Suprapubic skin (tissue), 4 donors: ENCODE measurements at regions not wholly inside any gene's neighbourhood (a gene's known extent, or its start where the extent isn't known, plus 50 kb on each side); places are given as distances from the start of the nearest gene placed in this dataset.

ENCODE experiments used
- DNase-seq, 2 donors: peaks; one replicate each; pipeline ENCODE4 v3.0.0-alpha.2; 2019; ENCODE audit warnings: low spot score in 2 of 2
- H3K27ac ChIP-seq: fragments of 200-600 bp; sonication (generic); one replicate; pipeline ENCODE4 v1.5.1; 2019
- H3K27me3 ChIP-seq: fragments of 200-600 bp; sonication (generic); one replicate; pipeline ENCODE4 v1.5.1; 2019
- H3K36me3 ChIP-seq: fragments of 200-600 bp; sonication (generic); one replicate; pipeline ENCODE4 v1.5.1; 2019
- H3K4me1 ChIP-seq: fragments of 200-600 bp; sonication (generic); one replicate; pipeline ENCODE4 v1.5.1; 2019
- H3K4me3 ChIP-seq: fragments of 200-600 bp; sonication (generic); one replicate; pipeline ENCODE4 v1.5.1; 2019; ENCODE audit warnings: mild to moderate bottlenecking
- H3K9me3 ChIP-seq: fragments of 200-600 bp; sonication (generic); one replicate; pipeline ENCODE4 v1.5.1; 2019
- CTCF ChIP-seq, 2 donors: fragments of 200-600 bp in 1 of 2; fragments of 450-650 bp in 1 of 2; sonication (generic) in 1 of 2; IDR thresholded peaks; one replicate each; pipeline ENCODE4 v1.5.1; 2016 to 2019; ENCODE audit warnings: antibody characterized with exemption in 2 of 2, mild to moderate bottlenecking in 1 of 2, moderate library complexity in 1 of 2
- EP300 ChIP-seq: sonication (generic); formaldehyde crosslinking; IDR thresholded peaks from one replicate; pipeline ENCODE4 v1.6.1; 2017; ENCODE audit warnings: antibody characterized with exemption
- POLR2A ChIP-seq, 2 donors: fragments of 450-650 bp; IDR thresholded peaks; one replicate each; pipeline ENCODE4 v1.6.1; 2017; ENCODE audit warnings: antibody characterized with exemption in 2 of 2, mild to moderate bottlenecking in 2 of 2, moderate library complexity in 2 of 2
- POLR2AphosphoS5 ChIP-seq, 3 donors: sonication (generic); formaldehyde crosslinking; IDR thresholded peaks; one replicate each; pipeline ENCODE4 v1.6.1; 2017; ENCODE audit warnings: antibody characterized with exemption in 3 of 3
- WGBS: methylation state at CpG from one replicate; pipeline ENCODE4 v1.1.5; 2018; 5-methylcytosine and 5-hydroxymethylcytosine counted together

- 94% methylated on average over 3 of the region's 3 CpGs for WGBS
- no peaks in the 10 kb centered on the region for H3K4me1 ChIP-seq
- no peaks in the 10 kb centered on the region for H3K9me3 ChIP-seq
- no peak overlapping the region for H3K4me3 ChIP-seq
- no peak overlapping the region for H3K27ac ChIP-seq
- TF ChIP-seq POLR2AphosphoS5 (IDR thresholded peaks at IDR 0.05) (no peak), POLR2A (IDR thresholded peaks at IDR 0.05) (no peak), CTCF (IDR thresholded peaks at IDR 0.05) (no peak), EP300 (no peak)
- H3K36me3 ChIP-seq: no peaks in the 10 kb centered on the region
- no peak for DNase-seq
- H3K27me3 ChIP-seq: no peaks in the 10 kb centered on the region
These were observed 71.7 kb upstream of the VGLL3 start for GRCh38 chr3:87062685-87063084.

- no peak for TF ChIP-seq EP300
- TF ChIP-seq POLR2AphosphoS5 (IDR thresholded peaks at IDR 0.05): no peak
- Histone ChIP-seq H3K27ac (no peak overlapping the region), H3K36me3 (no peaks in the 10 kb centered on the region), H3K4me3 (no peak overlapping the region), H3K9me3 (no peaks in the 10 kb centered on the region), H3K4me1 (no peaks in the 10 kb centered on the region), H3K27me3 (no peaks in the 10 kb centered on the region)
- no peak for DNase-seq
- WGBS: 90% methylated on average over 1 of the region's 1 CpG
These were observed 66.5 kb upstream of the VGLL3 start for GRCh38 chr3:87057474-87057873.

GRCh38 chr3:87053553-87053952, 62.6 kb upstream of the VGLL3 start:
- Histone ChIP-seq H3K27me3 (no peaks in the 10 kb centered on the region), H3K27ac (no peak overlapping the region), H3K4me1 (no peaks in the 10 kb centered on the region), H3K9me3 (no peaks in the 10 kb centered on the region), H3K4me3 (no peak overlapping the region), H3K36me3 (no peaks in the 10 kb centered on the region)
- no peak for TF ChIP-seq POLR2A (IDR thresholded peaks at IDR 0.05)
- TF ChIP-seq CTCF (IDR thresholded peaks at IDR 0.05): no peak
- no peak for TF ChIP-seq POLR2AphosphoS5 (IDR thresholded peaks at IDR 0.05)
- TF ChIP-seq EP300: no peak
- no peak for DNase-seq

GRCh38 chr3:87052499-87053260, 61.7 kb upstream of the VGLL3 start:
- 78% methylated on average over 30 of the region's 37 CpGs for WGBS
- no peak for DNase-seq
- no peak for TF ChIP-seq POLR2A (IDR thresholded peaks at IDR 0.05)
- TF ChIP-seq EP300: no peak
- no peak for TF ChIP-seq CTCF (IDR thresholded peaks at IDR 0.05)
- no peak for TF ChIP-seq POLR2AphosphoS5 (IDR thresholded peaks at IDR 0.05)

GRCh38 chr3:87047852-87048251, 56.9 kb upstream of the VGLL3 start:
- WGBS: 78% methylated on average over 2 of the region's 2 CpGs
- TF ChIP-seq POLR2AphosphoS5 (IDR thresholded peaks at IDR 0.05) (no peak), EP300 (no peak), POLR2A (IDR thresholded peaks at IDR 0.05) (no peak), CTCF (IDR thresholded peaks at IDR 0.05) (no peak)
- Histone ChIP-seq H3K27me3 (no peaks in the 10 kb centered on the region), H3K27ac (no peak overlapping the region), H3K4me1 (no peaks in the 10 kb centered on the region), H3K9me3 (no peaks in the 10 kb centered on the region), H3K36me3 (no peaks in the 10 kb centered on the region), H3K4me3 (no peak overlapping the region)
- no peak for DNase-seq

More at GRCh38 chr3:87052499-87053260, 61.7 kb upstream of the VGLL3 start:
- no peaks in the 10 kb centered on the region for H3K36me3 ChIP-seq
- no peaks in the 10 kb centered on the region for H3K9me3 ChIP-seq
- H3K27ac ChIP-seq: no peak overlapping the region
- H3K4me1 ChIP-seq: no peaks in the 10 kb centered on the region
- no peak overlapping the region for H3K4me3 ChIP-seq
- no peaks in the 10 kb centered on the region for H3K27me3 ChIP-seq
